Forelimb muscle (tissue), 1 donor: ENCODE measurements at regions not wholly inside any gene's neighbourhood (a gene's known extent, or its start where the extent isn't known, plus 50 kb on each side); places are given as distances from the start of the nearest gene placed in this dataset.

ENCODE experiments used
- DNase-seq: peaks from one replicate; pipeline ENCODE4 v3.0.0-alpha.2; 2013; ENCODE audit warnings: low read depth

DNA sequence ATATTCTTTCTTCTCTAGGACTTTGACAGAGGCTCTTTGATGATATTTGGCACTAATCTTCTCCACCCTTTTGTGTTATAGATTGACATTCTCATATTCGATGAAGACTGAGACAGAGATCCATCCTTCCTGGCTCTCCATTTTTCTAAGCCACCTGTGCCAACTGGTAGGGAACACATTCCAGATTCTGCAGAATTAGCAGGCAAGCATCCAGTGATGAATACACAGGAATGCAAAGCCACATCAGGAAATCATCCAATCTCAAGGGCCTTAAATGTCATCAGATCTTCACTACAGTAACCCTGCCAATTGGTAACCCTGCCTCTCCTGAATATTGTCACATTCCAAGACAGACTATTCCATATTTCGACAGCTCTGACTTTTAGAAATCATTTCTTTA, 718.4 kb upstream of the API5 start:
- DNase-seq, result no peak

DNA sequence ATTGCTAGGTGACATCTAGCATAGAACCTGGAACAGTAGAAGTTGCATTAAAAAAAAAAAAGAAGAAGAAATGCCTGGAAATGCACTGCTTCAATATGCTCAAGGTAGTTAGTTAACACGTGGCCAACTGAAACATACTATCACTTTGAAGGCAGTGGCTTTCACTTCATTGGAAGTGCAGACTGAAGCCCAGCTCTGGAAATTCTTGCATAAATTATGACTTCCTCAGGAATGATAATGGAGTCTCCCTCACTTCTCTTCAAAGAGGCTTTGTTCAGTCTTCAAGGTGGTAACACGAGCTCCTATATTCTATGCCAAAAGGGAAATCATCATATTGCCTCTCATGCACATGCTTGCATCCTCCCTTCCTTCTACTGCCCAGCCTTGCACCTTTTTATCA, 715.9 kb upstream of the API5 start:
- DNase-seq, result no peak

DNA sequence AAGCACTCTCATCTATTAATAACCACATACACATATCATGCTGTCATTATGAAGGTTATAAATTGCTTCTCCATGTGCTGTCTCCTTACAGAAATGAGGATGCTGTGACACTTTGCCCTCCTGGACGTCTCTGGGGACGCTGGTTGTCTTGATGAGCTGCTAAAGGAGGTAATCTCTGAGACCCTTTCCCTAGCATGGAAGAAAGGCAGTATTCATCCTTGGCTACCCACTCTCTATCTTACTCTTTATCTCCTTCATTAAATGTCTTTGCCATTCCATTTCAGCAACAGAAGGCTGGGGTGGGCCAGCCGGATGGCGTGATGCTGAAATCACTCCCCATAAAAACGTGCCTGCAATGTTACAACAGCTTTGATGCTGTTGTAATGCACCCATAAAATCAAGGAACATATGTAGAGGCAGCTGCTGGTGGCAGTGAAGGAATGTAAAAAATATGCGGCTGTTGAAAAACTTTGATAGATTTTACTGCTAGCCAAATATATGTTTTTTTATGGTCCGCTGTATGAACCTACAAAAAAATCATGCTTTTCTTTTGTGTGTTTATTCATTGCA, 715.1 kb upstream of the API5 start:
- DNase-seq, result no peak

DNA sequence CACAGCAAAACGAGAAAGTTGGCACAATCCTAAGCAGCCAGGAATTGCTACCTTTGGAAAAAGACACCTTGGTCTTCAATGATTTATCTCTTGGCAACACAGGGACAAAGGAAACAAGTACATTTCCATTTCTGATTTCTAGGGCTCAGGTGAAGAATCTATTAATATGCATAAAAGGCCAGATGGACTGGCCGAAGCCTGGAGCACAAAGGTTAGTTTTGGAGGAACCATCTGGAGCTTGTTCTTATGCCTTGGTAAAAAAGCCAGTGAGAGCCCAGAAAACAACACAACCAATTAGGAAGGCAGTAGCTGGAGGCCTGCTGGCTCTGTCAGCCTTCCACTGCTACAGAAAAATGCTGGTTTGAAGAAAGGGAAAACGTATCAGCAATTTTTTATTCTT, 713.5 kb upstream of the API5 start:
- no peak for DNase-seq

DNA sequence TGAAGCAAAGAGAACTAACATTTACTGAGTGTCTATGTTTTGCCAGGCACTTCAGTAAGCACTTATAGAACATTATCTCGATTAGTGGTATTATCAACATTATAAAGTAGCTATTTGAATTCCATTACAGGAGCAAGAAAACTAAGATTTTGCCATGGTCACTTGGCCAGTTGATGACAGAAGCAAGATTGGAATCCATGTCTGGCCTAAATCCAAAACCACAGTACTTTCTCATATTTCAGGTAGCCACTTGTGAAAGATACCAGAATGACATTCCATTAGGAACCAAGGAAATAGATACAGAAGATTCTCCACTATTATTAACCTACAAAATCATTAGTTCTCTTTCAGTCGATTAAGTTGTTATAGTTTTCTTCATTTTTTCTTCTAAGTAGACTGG, 691.0 kb upstream of the API5 start:
- no peak for DNase-seq

DNA sequence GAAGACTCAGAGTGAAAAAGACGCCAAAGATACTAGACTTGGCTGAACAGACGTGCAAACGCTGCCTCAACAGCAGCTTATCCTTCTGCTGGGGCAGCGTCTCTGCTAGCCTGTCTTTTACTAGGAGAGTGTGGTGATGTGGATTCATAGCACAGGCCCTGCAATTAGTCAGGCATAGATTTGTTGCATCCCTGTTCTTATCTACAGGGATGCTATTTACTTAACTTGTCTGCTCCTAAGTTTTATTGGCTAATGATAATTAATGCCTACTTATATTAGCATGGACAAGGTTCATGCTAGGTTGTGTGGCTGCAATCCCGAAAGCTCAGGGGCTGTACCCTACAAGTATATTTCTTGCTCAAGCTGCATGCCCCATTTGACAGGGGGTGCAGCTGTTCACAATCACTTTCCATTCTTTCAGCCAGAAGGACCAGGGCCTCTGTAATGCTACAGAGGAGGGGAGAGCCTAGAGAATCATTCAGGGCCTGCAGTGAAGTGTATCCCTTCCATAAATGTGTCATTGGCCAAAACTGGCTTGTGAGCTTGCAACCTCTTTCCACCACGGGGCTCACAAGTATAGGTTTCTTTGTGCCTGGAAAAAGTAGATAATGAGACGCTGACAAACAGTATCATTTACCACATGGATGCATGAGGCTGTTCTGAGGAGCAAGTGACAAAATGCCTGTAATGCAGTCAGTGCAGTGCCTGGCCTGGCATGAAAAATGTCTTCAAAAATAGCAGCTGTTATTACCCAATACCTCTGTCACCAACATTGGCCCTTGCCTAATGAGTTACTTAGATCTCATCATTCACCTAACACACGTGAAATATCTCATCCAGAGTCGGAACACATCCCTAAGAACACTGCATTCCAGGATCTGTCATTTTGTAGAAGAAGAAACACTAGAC, 685.8 kb upstream of the API5 start:
- no peak for DNase-seq

DNA sequence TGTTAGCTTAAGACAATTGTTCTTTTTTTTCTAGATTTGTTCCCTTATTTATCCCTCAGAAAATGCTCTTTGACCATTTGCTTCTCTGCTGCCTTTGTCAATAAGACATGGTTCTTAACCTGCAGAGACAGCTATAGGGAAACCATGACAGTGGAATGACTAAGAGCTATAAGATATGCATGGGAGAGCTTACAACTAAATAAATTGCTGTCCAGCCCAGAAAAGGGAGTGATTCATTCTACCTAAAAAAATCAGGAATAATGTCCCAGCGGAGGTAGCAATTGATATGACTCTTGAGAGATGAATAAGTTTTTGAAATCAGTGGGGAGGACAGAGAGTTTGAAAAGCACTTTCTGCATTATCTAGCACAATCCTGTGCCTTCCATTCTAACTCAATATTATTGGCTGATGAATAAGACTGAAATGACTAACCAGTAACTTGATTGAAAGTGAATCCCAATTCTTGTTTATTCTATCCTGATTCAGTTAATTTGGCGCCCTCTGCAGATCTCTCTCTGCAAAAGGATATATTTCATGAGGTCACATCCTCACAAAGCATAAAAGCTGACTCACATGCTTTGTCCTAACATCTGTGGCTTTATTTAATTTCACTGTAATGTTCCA, 680.5 kb upstream of the API5 start:
- DNase-seq, result peak; percentile 5

DNA sequence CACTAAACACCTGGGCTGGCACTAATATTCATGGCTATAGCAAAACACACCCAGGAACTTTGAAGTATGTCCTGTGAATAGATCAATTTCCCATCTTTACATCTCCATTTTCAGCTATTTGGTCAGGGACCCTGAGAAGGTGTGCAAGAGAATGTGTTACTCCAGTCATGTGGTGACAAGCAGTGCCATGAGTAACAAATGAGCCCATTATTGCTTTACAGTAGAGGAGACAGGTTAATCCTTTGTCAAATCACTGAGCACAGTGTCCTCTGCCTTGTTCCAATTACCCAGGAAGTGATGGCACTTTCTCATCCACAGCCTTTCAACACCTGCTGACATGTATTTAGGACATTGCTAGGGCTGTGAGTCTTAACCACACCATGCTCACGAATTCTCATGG, 664.8 kb upstream of the API5 start:
- DNase-seq, result no peak

DNA sequence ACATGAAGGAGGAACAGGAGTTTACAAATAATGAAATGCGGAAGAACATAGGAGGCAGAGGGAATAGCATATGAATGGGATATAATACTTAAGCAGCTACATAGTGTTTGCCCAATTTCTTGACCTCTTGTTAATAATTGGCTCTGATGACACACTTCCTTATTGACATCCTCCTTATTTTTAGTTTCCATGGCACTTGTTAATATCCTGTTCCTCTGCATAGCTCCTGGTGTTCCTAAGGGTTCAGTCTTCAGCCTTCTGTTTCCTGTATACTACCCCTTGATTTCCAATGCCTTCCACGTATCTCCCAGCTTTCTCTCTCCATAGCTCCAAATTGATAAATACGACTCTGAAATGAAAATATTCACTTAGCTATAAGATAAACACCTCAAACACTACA, 663.8 kb upstream of the API5 start:
- DNase-seq, result no peak

DNA sequence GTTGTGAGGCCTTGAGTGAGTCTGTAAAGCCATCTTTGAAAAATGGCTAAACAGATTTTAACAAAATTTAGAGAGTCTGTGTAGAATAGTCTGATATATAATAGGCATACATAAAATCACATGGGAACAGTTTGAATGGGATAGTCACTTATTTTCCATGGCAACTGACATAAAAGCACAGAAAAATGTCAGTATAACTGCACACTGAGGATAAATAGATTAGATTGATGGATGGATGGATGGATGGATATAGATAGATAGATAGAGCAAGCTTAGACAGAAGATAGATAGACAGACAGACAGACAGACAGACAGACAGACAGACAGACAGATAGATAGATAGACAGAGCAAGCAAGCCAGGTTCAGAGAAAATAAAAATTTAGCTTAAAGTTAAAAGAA, 660.2 kb upstream of the API5 start:
- DNase-seq, result no peak

DNA sequence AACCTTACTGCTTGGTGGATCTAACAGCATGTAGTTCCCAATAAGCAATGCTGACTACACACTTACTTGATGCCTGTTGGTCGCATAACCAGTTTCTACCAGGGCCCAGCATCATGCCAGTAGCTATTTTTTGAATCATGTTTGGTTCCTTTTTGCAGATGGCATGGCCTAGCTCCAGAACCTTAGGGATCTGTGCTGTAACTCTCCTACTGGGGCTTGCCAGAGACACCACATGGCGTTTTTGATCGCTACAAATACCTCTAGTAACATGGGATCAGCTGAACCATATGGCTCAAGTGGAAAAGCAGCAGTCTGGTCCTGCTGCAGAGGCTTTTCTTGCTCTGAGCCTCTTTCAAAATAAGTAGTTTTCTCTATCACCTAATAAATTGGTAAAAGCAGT, 654.6 kb upstream of the API5 start:
- DNase-seq, result no peak

DNA sequence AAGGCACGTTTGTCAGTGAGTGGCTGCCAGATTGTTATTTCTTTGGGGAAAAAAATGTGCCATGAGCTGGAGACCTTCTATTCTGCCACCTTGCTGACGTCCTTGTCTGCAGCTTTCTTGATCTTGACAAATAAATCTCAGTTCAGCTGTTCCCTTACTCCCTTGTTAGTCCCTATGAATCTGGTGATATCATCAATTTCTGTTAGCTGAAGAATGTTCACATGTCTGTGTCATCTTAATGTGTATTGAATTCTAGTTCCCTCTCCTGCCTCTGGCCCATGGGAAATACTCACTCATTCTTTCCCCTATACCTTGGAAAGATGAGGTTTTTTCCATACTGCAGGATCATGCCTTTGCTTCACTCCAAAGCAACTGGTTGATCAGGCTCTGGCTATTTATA, 649.9 kb upstream of the API5 start:
- DNase-seq, result no peak

DNA sequence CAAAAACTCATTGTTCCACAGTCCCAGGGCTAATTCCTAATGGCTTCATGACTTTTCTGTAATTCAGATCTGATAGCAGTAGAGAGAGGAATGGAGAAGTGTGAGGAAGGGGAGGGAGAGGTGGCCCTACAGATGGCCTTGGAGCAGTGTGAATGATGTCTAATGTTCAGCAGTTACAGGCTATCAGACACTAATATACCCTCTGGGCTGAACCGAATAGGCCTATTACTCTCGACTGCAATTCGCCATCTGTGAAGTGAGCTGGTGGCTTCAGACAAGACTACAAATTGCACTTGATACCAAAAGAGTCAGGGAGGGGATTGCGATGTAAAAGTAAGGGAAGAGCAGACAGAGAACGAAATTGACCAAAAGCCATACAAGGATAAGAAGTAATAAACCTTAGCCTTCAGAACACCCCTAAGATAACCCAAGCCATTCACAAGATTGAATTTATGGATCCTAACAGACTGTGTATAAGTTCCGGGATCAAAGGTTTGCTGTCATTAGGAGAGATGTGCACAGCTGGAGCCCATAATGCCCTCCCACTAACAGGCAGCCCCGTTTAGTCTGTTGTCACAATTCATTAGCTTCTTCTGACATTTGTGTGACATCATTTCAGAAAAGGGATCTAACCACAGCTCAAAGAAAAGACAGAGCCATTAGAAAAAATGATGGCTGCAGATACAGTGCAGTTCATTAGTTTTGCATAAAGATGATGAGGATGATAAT, 642.4 kb upstream of the API5 start:
- DNase-seq, result no peak

DNA sequence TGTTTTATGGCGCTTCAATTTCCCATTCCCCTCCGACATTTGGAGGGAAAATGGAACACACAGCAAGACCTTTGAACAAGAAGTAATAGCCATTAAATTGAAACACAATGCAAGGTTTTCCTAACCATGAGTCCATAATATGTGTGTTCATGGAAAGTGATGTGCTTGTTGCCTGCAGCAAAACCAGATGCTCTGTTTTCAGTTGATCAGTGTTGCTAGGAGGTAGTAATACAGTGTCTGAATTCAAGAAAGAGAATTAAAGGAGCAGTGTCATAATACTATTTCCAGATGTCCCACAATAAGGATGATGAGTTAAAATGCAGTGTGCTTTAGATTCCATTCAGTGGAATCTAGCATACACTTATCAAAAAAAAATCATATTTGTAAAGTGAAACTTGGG, 637.4 kb upstream of the API5 start:
- no peak for DNase-seq

DNA sequence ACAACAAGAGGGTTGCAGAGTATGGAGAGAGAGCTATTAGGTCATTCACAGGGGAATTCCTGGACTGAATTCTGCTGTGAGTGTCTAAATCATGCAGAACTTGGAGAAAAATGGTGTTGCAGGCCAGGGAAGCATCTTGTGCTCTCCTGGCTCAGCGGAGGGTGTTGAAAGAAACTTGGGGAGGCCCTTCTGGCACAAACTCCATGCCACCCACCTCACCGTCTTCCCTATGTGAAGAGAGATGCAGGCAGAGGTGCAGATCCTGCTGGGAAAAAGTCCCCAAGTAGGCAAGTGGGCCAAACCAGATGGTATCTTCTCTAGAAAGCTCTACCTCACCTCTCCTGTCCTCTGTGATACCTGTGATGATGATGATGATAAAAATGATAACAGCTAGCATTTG, 604.3 kb upstream of the API5 start:
- no peak for DNase-seq

DNA sequence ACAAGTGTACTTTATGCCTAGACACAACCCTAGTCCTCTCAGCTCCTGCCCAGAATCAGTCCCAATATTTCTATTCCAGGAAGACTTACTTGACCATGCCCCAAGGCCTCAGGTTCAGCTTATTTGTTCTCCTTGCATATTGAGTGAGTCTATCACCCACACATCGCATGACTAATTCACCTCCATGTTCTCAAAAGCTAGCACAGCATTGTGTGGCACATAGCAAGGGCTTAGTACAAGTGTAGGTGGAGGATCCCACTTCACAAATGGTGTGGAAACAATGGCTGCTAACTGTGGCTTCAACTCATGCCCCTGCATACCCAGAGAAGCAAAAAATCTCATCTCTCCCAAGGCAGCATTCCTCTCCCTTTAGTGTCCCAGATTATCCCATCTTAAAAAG, 602.6 kb upstream of the API5 start:
- no peak for DNase-seq

DNA sequence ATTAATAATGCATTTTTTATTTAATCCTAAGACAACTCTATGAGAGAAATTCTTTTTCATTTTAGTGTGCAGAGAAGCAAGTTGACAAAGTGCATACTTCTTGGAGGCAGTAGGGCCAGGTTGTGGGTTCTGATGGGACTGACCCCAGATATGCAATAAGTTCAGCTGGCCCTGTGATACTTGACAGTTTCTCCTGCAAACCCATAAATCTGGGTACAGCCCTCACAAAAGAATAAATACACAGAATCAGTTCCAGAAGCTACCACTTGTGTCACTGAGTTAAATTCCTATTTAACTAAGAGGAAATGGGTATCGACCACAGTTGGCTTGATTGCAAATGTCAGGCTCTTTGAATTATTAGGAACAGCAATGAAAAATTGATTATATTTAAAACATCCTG, 598.5 kb upstream of the API5 start:
- no peak for DNase-seq

DNA sequence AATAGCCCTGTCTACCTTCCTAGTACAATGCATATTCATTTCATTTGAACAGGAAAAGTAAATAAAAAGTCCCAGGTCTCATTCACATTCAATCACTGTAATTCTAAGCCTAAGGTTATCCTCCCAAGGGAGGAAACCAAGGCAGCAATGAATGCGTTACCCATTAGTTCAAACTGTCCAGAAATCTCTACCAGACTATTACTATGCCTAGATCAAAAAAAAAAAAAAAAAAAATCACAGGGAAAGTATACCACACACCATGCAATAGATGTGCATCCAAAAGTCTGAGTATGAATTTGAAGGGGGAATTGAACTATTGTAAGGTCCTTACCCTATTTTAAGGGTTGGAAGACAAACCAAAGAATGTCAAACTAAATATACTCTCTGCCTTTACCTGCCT, 598.0 kb upstream of the API5 start:
- DNase-seq, result no peak

DNA sequence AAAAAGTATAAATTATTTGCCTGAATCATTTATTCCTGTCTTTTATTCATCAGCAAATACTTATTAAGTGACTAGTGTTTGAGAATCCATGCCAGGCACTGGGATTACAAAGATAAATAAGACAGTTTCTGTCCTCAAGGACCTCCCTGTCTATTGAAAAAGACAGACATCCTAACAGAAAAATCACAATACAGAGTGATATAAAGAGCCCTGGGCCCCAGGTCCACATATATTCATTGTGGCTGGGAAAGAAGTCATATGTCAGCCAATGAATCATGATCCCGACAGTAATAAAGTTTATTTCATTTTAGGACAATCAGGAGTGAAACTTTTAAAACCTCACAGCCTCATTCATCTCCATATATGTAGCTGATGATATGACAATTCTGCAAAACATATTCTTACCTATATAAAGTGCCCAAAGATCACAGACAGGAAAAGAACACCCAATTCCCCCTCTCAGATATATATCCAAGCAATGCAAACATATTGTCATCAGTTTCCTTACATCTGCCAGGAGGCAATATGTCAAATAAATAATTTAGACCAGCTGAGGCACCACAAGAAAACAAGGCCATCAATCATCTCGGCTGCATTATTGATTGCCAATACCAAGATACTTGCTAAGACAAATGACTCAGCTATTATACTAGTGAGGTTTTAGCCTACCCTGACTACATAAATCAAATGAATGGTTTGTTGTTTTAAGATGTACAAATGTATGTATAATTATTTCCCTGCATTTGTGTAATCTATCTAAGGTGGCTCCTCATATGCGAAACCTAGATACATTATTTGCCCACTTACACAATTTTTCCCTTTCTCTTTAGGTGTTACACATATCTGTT, 590.9 kb upstream of the API5 start:
- no peak for DNase-seq

DNA sequence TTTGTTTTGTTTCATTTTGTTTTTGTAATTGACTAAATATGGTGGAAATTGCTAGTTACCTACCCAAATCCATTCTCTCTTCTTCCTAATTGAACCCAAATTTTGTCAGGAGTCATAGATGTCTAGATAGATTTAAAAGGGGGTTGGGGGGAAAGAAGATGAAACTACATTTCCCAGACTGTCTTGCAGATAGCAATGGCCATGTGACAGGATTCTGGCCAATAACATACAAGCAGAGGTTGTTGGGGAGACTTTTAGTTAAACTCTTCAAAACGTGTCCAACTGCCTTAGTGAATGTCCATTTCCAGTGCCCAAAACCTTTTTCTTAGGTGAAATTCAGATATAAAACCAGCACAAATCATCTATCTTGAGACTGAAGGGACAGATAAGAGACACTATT, 583.9 kb upstream of the API5 start:
- DNase-seq, result no peak

DNA sequence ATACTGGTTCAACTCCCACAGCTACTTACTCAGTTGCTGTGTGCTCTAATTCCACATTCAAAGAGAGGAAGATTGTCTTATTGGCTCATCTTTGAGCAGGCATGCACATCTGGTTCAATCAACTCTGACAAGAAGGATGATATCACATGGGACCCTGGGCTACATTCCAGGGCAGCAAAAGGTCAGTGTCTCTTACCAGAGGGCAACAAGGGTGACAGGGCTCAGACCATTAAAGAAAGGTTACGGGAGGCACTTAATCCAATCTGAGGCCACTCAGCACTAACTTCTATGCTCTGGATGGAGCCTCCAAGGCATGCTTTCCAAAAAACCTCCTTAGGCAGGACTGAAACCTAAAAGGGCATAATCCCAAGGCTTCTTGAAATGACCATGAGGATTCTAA, 549.4 kb upstream of the API5 start:
- DNase-seq, result no peak

DNA sequence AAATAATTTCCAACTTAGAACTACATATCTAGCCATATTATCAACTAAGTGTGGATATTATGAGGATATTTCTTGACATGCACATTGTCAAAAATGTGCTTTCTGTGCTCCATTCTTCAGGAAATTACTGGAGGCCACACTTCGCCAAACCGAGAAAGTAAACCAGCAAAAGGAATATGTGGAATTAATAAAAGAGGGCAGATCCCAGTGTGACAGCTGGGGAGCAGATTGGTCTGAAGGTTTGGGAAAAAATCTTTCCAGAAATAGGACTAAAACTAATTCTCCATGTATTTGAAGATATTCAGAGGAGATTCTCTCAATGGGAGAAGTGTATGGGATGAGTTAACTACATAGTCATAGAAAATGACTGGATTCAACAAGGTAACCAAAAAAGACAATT, 546.9 kb upstream of the API5 start:
- DNase-seq, result no peak
